HPDE6-E6E7 (cell line): ENCODE measurements at regions not wholly inside any gene's neighbourhood (a gene's known extent, or its start where the extent isn't known, plus 50 kb on each side); places are given as distances from the start of the nearest gene placed in this dataset.

Source experiments
- DNase-seq: peaks from one replicate; pipeline ENCODE4 v3.0.0; 2011; ENCODE audit warnings: missing footprints; ENCODE audit errors: extremely low spot score

DNA sequence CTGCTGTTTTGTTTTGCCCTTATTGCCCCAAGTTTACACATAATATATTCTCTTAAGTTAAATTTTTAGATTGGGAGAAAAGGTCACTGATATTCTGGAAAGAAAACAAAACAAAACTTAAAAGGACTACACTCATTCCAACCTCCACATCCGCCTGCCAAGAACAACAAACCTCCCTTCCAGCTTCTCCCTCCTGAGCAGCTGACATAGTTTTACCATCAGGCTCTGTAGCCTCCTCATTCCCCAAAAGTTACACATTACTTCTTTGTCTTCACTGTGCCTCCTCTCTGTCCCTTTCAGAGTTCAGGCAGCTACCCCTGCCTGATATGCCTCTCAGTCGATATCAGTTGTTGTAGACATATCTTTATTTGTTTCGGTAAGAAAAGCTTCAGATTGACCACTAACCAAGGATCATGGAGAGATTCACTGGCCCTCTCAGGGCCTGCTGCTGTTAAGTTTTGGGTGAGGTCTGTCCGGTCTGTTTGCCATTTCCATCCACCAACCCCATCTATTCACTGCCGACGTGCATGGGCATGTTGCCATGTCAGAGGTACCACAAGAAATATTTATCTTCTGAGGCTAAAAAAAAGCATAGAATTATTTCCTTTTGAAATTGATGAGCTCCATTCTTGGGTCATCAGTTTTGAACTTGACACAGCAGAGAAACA is 164.1 kb downstream of the GASK1B start:
- DNase-seq = no peak

DNA sequence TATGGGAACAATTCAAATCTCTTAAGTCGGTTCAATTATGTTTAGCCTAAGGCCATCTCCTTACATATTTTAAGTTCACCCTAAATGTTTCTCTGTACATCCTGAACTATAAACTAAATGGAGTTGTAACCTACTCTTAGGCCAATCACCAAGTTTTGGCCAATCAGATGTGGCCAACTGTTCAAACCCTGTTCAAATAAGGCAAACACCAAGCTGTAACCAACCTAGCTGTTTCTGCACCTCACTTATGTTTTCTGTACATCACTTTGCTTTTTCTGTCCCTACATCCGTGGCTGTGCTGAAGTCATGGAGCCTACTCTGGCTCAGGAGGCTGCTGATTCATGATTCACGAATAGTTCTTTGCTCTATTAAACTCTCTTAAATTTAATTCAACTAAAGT is 165.3 kb downstream of the GASK1B start:
- no peak for DNase-seq

DNA sequence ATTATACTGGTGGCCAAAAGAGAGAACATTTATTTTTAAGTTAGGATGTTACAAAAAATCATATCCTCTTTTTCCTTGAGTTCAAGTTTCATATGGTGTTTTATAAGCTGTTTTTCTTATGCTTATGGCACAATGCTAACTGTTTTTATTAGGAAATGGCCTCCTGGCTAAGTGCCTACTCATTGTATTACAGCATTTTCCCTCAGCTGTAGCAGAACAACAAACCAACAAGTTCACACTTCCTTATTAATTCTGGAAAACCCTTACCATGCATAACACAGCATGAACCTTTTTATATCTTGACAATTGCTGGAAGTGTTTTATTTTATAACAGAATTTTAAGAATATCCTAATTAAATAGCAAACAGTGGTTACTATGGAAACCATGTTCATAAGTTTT is 165.8 kb downstream of the GASK1B start:
- no peak for DNase-seq

DNA sequence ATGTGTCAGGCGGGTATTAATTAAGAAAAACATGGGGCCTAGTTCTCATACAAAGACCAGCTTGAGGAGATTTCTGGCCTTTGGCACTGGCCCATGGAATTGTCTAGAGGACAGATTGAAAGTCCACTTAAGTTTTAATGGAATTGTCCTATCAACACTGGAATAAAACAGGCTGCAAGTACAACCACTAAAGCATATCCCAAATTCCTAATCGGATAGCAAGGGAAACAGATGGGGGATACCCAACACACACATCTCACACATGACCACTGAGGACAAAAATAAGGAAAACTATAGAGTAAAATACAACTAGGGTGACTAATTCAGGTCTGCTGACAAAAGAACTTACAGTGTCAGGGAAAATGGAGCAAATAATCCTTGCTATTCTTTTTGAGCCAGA is 167.8 kb downstream of the GASK1B start:
- DNase-seq = no peak

DNA sequence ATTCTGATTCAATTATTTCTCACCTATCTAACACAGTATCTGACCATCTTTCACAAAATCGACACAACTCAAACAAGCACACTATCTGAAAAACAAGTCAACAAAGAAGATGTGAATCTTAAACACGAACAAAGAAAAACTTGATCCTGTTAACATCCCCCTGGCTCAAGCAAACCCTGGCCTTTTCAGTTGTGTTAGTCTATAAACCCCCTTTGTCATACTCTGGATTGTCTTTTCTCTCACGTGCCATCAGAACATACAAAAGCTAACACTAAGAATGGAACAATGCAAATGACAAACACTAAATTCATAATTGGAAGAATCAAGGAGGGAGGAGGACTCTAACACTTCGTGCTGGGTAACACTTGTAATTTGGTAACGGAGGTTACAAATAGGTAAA is 168.7 kb downstream of the GASK1B start:
- no peak for DNase-seq

DNA sequence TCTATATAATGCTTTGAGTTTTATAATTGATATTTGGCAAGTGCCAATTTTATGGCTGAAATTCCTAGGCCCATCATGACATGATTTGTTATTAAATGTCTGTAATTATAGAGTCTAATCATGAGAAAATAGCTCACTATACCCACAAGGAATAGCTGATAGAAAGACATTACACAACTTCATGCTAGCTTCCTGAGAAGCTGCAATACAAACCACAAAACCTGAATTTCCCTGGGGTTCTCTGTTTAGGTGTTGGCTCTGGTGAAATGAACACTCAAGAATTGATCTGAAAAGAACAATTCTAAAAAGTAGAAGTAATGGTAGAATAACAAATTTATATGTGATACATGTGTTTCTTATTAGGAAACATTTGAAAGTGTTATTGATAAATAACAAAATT is 169.6 kb downstream of the GASK1B start:
- no peak for DNase-seq

DNA sequence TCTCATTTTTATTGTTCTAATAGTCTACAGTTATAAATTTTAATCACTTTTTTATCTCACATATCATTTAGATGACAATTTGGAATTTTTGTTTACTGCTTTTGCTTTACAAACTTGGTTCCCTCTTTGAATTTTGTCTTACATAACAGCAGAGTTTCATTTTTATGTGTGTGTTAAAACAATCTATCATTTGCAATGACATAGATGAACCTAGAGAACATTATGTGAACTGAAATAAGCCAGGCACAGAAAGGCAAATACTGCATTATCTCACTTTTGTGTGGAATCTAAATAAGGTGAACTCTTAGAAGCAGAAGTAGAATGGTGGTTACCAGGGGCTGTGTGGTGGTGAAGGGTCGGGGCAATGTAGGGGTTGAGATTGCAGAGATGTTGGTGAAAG is 170.7 kb downstream of the GASK1B start:
- DNase-seq = no peak

DNA sequence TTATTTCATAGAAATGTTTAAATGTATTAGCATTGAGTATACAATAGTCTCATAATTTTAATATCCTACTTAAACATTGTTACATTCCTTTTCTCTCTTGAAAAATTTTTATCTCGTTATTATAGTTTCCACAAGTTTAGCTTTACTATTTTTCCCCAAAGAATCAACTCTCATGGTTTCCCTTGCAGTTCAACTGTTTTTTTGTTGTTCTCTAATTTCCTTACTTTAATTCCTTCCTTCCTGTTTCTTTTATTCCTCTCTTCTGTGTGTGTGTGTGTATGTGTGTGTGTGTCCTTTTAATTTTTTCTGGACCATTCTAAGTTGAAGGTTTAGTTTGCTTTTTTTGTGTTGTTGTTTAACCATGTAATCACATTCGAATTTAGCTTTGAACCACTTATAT is 171.1 kb downstream of the GASK1B start:
- no peak for DNase-seq

DNA sequence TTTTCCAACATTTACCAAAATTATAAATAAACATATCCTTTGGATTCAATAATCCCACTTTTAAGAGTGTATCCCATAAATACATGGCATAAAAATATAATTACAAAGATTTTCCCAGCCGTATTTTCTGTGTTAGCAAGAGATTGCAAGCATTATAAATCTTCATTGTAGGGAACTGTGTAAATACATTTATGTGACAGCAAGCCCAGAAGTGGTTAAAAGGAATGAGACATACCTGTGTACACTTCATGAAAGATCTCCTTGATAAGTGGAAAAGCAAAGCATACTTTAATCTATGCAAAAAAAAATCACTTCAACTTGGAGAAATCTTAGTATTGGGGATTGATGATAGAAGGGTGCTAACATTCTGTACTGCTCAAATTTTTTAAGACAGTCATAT is 173.1 kb downstream of the GASK1B start:
- no peak for DNase-seq

DNA sequence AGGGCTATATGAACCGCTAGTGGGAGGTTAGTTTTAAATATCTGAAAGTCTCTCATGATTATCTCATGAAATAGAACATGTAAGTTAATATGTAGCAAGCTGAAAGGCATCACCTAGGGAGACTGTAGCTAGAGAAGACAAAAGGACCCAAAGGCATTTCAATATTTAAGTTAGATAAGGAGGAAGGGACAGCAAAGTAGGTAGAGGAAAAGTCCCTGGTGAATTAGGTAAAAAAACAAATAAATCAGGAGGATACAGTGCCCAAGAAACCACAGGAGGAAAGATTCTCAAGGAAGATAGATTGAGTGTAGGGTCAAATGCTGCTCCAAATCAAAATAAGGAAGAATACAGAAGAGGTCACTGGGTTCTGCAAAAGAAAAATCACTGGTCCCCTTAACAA is 175.5 kb downstream of the GASK1B start:
- DNase-seq = no peak

DNA sequence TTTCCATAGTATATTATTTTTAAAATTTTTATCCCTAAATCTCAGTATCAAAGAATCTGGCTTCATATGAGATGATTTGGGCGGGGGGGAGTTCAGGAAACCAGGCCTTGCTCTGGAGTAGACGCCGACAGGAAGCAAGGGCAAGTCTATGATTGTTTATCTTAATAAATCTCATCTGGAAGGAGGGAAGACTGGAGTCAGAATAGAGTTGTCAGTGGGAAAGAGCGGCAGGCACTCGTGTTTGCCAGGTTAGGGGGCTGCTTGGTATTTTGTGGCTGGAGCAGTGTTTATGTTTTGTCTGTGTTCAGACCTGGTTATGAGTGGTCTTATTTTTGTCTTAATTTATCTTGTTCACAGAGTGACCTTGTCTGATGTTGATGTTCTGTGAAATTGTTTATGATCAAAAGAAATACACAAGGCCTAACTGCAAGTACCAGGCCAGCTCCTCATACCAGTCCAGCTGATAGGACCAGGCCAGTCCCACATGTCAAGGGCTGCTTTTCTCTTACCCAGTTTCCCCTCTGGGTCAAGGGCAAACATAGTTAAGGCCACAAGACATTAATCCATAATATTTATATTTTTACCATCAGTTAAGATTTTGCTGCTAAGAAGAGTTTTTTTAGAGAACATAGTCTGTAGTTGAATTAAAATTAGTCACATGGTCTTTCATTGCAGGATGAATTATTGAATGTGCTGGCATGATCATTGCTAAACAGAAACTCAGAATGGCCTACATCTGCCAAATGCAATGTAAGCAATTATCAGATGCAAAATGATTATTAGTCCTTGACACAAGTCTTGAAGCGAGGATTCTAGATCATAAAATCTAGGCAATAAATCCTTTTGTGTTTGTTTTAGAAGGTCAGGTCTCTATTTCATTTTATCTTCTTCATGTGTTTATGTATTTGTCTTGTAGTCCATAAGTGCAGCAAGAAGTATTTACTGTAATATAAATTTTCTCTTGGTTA is 176.5 kb downstream of the GASK1B start:
- no peak for DNase-seq

DNA sequence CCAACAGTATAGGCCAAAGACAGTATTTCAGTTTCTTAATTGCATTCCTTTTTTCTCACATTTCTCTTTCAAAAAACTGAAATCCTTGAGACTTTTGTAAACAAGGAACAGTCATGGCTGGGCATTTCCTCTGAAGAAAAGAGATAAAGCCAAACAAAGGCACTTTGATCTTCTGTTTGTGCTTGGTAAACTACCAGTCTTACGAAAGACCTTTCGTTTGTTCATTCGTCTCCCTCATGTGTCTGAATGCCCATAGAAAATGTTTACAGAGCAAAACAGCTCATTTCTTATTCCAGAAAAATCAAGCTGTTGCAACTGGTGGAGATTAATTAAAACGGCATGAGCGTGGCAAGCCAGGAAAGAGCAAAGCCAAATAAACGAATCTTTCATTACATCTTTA is 178.0 kb downstream of the GASK1B start:
- no peak for DNase-seq

DNA sequence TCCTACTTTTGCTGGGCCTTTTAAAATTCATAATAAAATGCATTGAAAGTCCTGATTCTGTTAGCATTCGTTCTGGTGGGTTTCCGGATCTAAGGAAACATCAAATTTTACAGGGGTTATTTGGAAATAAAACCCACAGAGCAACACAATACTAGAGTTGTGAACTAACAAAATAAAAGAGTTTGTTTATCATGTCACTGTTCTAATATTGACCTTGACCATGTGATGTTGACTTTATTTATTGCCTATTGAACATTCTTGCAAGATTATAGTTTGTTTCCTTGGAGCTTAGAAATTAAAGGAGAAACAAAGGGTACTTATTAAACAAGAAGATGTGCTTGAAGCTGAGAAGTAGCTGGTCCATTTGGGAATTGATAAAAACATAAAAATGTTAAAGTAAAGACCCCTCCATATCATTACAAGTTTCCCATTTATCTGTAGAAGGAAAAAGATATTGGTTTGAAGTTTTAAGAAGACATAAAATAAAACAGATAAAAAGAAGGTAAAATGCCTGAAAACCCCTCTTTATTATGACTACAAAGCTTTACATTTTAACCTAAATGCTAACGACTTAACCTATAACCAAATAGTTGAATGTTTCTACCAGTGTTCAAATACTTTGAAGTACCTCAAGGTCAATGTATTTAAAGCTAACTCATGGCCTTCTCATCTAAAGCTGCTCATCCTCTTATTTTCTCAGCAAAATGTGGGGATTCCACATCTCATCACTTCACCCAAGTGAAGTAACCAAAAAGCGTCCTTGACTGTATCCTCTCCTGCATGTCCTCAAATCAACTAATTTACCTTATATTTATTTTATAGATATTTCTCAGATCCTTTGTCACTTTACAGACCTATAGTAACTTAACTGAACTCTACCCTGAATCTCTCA is 179.6 kb downstream of the GASK1B start:
- DNase-seq = no peak

DNA sequence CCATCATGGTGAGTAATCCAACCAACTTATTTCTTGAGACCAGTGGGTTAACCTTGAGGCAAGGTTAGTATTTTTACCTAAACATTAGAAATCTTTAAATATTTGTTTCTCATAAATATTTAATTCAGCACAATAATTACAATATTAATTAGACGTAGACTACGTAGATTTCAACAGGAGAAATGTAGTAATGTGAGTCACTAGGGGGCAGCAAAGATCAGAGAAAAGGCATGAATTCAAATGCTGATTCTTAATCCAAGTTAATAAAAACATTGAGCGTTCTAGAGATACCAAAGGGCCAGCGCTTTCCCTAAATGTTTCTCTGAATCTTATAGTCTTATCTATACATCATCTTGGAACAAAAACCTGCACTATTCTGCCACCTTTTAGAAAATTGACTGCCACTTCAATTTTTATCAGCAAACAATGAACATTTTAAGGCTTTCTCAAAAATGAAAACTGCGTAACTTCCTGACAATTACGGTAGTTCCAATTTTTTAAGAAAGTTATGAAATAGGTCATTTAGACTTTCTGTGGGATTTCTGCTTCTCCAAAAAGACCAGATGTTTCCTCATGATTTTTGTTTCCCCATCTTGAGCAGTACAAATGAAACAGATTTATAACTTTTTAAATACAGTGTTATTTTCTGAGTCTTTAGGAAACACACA is 180.7 kb downstream of the GASK1B start:
- no peak for DNase-seq

DNA sequence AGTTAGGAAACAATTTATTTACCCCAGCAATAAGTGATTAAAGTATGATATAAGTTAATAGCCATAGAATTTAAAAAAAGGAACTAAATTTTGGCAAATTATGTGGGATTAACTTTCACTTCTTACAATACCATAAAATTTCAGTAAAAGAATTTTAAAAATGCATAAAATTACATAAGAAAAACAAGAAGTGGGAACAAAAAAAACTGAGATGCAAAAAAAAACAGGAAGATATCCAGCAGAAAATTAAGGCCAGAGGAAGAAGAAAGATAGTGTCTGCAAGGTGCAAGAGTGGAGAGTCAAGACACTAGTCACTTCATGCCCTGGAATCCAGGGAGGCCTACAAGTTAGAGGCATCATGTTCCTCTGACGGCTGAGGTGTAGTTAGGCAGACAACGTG is 184.2 kb downstream of the GASK1B start:
- no peak for DNase-seq

DNA sequence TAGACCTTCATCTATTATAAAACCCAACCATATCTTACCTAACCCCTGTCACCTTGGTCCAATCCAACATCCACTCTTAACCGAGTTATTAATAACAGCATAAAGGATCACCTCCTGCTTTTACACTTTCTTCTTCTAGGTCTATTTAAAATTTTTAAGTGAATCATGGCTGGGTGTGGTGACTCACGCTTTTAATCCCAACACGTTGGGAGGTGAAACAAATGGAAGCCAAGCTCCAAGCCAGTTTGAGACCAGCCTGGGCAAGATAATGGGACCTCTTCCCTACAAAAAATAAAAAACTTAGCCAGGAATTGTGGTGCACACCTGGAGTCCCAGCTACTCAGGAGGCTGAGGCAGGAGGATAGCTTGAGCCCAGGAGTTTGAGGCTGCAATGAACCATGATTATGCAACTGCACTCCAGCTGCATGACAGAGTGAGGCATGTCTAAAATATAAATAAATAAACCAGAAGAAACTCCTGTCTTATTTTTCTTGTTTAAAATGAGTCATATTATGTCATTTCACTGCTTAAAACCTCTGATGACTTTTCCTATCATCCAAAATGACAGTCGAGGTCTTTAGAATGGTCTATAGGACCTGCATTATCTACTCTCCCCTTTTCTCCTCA is 188.4 kb downstream of the GASK1B start:
- no peak for DNase-seq

DNA sequence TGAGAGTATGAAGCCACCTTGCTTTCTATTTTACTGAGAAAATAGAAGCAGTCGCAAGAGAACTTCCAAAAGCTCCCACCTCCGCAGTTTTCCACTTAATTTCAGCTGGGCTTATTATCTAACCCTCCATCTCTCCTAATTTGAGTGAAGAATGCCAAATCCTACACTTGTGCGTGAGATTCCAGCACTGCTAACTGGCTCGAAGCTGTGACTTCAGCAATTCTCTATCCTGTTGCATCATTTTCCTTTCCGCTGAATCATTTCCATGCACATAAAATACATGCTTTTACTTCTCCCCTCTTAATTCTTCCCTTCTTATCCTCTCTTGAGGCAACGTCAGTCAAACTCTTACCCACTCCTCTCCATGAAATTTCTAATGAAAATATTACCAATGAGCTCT is 189.5 kb downstream of the GASK1B start:
- no peak for DNase-seq

DNA sequence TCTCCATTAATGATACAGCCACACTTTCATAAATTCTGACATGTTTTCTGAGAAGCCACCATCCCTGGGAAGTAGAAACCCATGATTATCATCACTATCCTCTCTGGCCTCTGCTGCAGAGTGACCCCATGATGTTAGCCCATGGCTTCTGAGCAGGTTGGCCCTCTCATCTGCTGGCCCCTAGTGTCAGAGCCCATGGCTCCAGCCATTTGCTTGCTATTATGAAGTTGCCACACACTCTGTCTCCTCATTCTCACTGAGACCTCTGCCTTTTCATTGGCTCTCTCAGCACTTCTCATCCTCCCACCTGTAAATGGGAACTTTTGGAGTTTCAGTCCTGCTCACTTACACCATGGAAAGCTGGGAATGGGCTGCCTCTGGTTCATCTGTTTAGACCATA is 192.7 kb downstream of the GASK1B start:
- no peak for DNase-seq

DNA sequence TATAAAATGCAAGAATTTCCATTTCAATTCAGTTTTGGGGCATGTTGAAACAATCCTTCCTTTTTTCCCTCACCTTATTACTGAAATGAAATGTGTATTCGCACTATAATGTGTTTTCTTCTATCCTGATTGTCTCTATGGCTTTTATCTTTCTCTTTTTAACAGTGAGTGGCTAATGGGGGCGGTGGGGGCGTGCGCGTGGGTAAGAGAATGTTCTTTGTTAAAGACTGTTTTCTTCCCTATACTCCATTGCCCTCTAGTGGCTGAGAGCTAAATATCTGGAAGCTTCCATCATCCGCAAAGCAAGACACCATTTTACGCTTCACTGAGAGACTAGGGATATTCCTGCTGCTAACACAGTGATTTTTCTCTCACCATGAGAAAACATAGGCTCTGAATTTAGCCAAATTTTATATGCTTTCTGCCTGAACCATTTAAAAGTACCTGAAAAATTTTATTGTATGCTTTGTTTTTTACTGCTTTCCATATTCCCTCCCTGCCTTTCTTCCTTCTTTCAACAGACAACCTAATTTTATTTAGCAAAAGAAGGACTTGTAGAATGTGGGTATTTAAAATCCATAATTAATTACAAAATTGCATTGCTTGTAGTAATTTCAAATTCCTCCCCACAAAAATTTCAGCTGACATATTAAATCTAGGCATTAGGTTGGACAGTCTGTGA is 194.0 kb downstream of the GASK1B start:
- DNase-seq = peak; percentile 19

DNA sequence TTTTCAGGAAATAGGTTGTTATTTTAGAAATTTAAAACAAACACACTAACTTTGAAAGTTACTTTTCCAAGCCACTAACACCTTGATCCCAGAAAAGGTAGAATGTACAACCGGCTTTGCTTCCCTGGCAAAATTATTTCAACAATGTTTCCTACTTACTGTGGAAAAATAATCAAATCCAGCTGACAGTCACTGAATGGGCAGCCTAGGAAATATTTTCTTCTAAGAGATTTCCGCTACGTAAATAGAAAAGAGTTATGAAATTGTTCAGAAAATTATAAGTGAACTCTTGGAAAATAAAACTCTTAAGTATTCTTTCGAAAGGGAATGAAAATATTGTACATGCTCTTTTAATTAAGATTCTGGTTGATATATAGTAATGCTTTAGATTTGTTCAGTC is 195.7 kb downstream of the GASK1B start:
- no peak for DNase-seq

DNA sequence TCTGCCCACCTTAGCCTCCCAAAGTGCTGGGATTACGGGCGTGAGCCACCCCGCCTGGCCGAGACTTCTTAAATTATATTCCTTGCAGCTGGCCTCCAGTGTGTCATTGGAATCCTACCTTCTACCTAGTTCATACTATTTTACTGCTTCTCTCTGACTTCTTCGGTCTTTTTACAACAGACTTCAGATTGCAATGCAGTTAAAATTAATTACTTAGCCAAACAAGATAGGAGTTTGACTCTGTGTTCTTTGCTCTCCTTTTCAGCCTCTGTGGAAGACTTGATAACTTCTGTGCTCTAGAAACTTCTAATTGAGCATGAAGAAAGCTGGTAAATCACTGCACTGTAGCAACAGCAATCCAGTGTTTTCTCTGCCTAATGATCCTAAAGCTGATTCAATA is 199.5 kb downstream of the GASK1B start:
- no peak for DNase-seq
